HCT116 (cell line): ENCODE measurements at regions not wholly inside any gene's neighbourhood (a gene's known extent, or its start where the extent isn't known, plus 50 kb on each side); places are given as distances from the start of the nearest gene placed in this dataset.

Experiments used
- ATAC-seq: fragments of 200-7000 bp; cut with Tn5 transposase; 2 replicates; pipeline ENCODE4 v1.9.1; 2020; ENCODE audit warnings: mild to moderate bottlenecking, moderate library complexity
- BruUV-seq: library from RNA; stranded (reverse); fragments of 400-500 nt; replicated peaks from 2 replicates; lab custom pipeline; 2021; lab: Mats Ljungman, UMichigan
- CTCF ChIA-PET: fragments of 300-600 bp; sonication (Branson Sonifier 250); formaldehyde crosslinking; loops from one replicate; lab custom pipeline; 2021; ENCODE audit warnings: antibody characterized with exemption; lab: Charles Lee
- POLR2A ChIA-PET: fragments of 300-600, 350-600 bp; sonication (Branson Sonifier 250); formaldehyde crosslinking; loops from one replicate; lab custom pipeline; 2021; ENCODE audit warnings: antibody characterized with exemption; lab: Charles Lee
- RAD21 ChIA-PET, 2 experiments: fragments of 300-600 bp; sonication (Branson Sonifier 250); formaldehyde crosslinking; loops; one replicate each; lab custom pipeline; 2023; ENCODE audit warnings: low total read pairs in 2 of 2; ENCODE audit not compliant: uncharacterized antibody in 2 of 2, unreplicated experiment in 2 of 2, low non-redundant PET in 1 of 2; lab: Charles Lee
- DNase-seq: peaks from one replicate; pipeline ENCODE4 v3.0.0-alpha.2; 2010; ENCODE audit warnings: low read depth, low spot score
- H2AFZ ChIP-seq: fragments of 200-600 bp; shearing (Covaris generic), sonication (generic); 2 replicates; pipeline ENCODE4 v1.6.1; 2017; ENCODE audit warnings: low read depth, mixed run types, mixed read lengths, antibody characterized with exemption, low read length; ENCODE audit not compliant: poor library complexity, severe bottlenecking
- H3K27ac ChIP-seq: 2 replicates; pipeline ENCODE4 v1.5.1; 2012; ENCODE audit warnings: low read depth, low read length
- H3K27me3 ChIP-seq: fragments of 200-600 bp; sonication (generic); 2 replicates; pipeline ENCODE4 v1.6.1; 2016; ENCODE audit warnings: mixed run types, low read length, mixed read lengths; ENCODE audit not compliant: insufficient read depth
- H3K36me3 ChIP-seq, 2 experiments: fragments of 200-500 bp in 1 of 2; fragments of 200-600 bp in 1 of 2; sonication (Bioruptor generic) in 1 of 2; sonication (generic) in 1 of 2; 2 replicates each; pipeline versions ENCODE4 v1.5.1 to v1.6.1; 2014 to 2016; ENCODE audit warnings: low read length in 2 of 2, inconsistent platforms in 1 of 2, mixed read lengths in 1 of 2, mixed run types in 1 of 2; ENCODE audit not compliant: insufficient read depth in 2 of 2, control insufficient read depth in 1 of 2
- H3K4me1 ChIP-seq, 2 experiments: fragments of 200-600 bp in 1 of 2; sonication (generic) in 1 of 2; 2 replicates each; pipeline versions ENCODE4 v1.5.1 to v1.6.1; 2012 to 2017; ENCODE audit warnings: low read length in 2 of 2, inconsistent platforms in 1 of 2, mild to moderate bottlenecking in 1 of 2, mixed read lengths in 1 of 2, mixed run types in 1 of 2, moderate library complexity in 1 of 2; ENCODE audit not compliant: insufficient read depth in 2 of 2, control insufficient read depth in 1 of 2
- H3K4me2 ChIP-seq: fragments of 200-600 bp; sonication (generic); 2 replicates; pipeline ENCODE4 v1.6.1; 2017; ENCODE audit warnings: mixed run types, low read length, mixed read lengths
- H3K4me3 ChIP-seq, 2 experiments: fragments of 200-600 bp in 1 of 2; sonication (generic) in 1 of 2; replicated peaks in 1 of 2; 2 replicates each; pipeline ENCODE4 v1.5.1; 2011 to 2016; ENCODE audit warnings: low read length in 2 of 2, control low read depth in 1 of 2, low read depth in 1 of 2, mild to moderate bottlenecking in 1 of 2, mixed read lengths in 1 of 2, mixed run types in 1 of 2
- H3K79me2 ChIP-seq: fragments of 200-600 bp; sonication (generic); 2 replicates; pipeline ENCODE4 v1.6.1; 2017; ENCODE audit warnings: mild to moderate bottlenecking, mixed run types, low read length, moderate library complexity, mixed read lengths; ENCODE audit not compliant: insufficient read depth
- H3K9ac ChIP-seq: fragments of 200-600 bp; sonication (generic); 2 replicates; pipeline ENCODE4 v1.6.1; 2016; ENCODE audit warnings: low read length, mixed read lengths
- H3K9me2 ChIP-seq: fragments of 200-600 bp; sonication (generic), shearing (Covaris generic); 2 replicates; pipeline ENCODE4 v1.6.1; 2017; ENCODE audit warnings: mixed run types, mild to moderate bottlenecking, moderate library complexity; ENCODE audit not compliant: insufficient read depth
- H3K9me3 ChIP-seq, 2 experiments: fragments of 200-500 bp in 1 of 2; fragments of 200-600 bp in 1 of 2; sonication (Bioruptor generic) in 1 of 2; sonication (generic) in 1 of 2; 2 replicates each; pipeline ENCODE4 v1.6.1; 2014 to 2017; ENCODE audit warnings: low read length in 2 of 2, mixed read lengths in 2 of 2, inconsistent platforms in 1 of 2, low read depth in 1 of 2, mild to moderate bottlenecking in 1 of 2, mixed run types in 1 of 2, moderate library complexity in 1 of 2; ENCODE audit not compliant: control insufficient read depth in 1 of 2, insufficient read depth in 1 of 2
- H4K20me1 ChIP-seq: fragments of 200-600 bp; sonication (generic), shearing (Covaris generic); 2 replicates; pipeline ENCODE4 v1.6.1; 2017; ENCODE audit warnings: mixed run types, mild to moderate bottlenecking, moderate library complexity; ENCODE audit not compliant: insufficient read depth
- CBX3 ChIP-seq: IDR thresholded peaks from 2 replicates; pipeline ENCODE4 v1.6.1; 2012; ENCODE audit warnings: low read depth
- CEBPB ChIP-seq: IDR thresholded peaks from 2 replicates; pipeline ENCODE4 v1.6.1; 2012; ENCODE audit warnings: low read depth
- EGR1 ChIP-seq: IDR thresholded peaks from 2 replicates; pipeline ENCODE4 v1.6.1; 2012; ENCODE audit warnings: low read depth
- ELF1 ChIP-seq: IDR thresholded peaks from 2 replicates; pipeline ENCODE4 v1.6.1; 2012; ENCODE audit warnings: low read depth, borderline replicate concordance
- EZH2phosphoT487 ChIP-seq: fragments of 200-600 bp; IDR thresholded peaks from 2 replicates; pipeline ENCODE4 v1.6.1; 2018; ENCODE audit warnings: antibody characterized with exemption, borderline replicate concordance
- FOSL1 ChIP-seq: IDR thresholded peaks from 2 replicates; pipeline ENCODE4 v1.6.1; 2012; ENCODE audit warnings: low read depth
- JUND ChIP-seq: IDR thresholded peaks from 2 replicates; pipeline ENCODE4 v1.6.1; 2012
- POLR2A ChIP-seq: IDR thresholded peaks from 2 replicates; pipeline ENCODE4 v1.7.0; 2011; ENCODE audit warnings: borderline replicate concordance; ENCODE audit not compliant: insufficient read depth, insufficient read length; ENCODE audit errors: extremely low read depth
- RAD21 ChIP-seq: IDR thresholded peaks from 2 replicates; pipeline ENCODE4 v1.6.1; 2012; ENCODE audit warnings: low read depth, mild to moderate bottlenecking
- SIN3A ChIP-seq: IDR thresholded peaks from 2 replicates; pipeline ENCODE4 v1.6.1; 2012; ENCODE audit warnings: low read depth
- SRF ChIP-seq: IDR thresholded peaks from 2 replicates; pipeline ENCODE4 v1.6.1; 2012; ENCODE audit warnings: low read depth
- TCF7L2 ChIP-seq: IDR thresholded peaks from 2 replicates; pipeline ENCODE4 v1.7.0; 2011; ENCODE audit warnings: borderline replicate concordance, inconsistent platforms; ENCODE audit not compliant: insufficient read depth, insufficient read length; ENCODE audit errors: extremely low read depth
- ZNF274 ChIP-seq: fragments of 200-500 bp; sonication (Bioruptor generic); IDR thresholded peaks from 2 replicates; pipeline ENCODE4 v1.6.1; 2014; ENCODE audit warnings: mild to moderate bottlenecking, low read depth, low read length, inconsistent platforms
- intact Hi-C: fragments of 100-400 bp; cut with micrococcal nuclease; formaldehyde crosslinking; loops from 2 replicates; pipeline ENCODE4 v1.10.0; 2022
- TF ChIP-seq, protein P1 (sequence below): IDR thresholded peaks from 2 replicates; pipeline ENCODE4 v1.6.1; 2012
- TF ChIP-seq, protein P2 (sequence below): IDR thresholded peaks from 2 replicates; pipeline ENCODE4 v1.6.1; 2012
- TF ChIP-seq, protein P3 (sequence below): IDR thresholded peaks from 2 replicates; pipeline ENCODE4 v1.6.1; 2012; ENCODE audit warnings: low read depth

DNA sequence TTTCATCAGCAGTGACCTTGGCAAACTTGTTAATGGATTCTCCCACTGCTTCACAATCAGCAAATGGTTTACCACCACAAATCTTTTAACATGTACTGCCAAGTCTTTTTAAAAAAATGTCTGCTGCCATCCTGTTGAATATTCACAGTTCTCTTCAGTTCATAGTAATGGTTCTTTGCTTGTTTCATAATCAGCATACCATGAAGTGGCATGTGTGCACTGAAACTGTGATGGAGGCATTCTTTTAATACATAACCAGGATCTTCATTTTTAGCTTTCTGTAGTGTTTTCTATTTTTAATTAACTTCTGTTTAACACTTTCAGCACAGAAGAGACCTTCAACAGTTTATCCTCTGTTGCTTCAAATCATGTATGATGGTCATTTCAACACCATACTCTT is 230.1 kb upstream of the ARSJ start:
- no TSS peak for BruUV-seq
- Histone ChIP-seq H3K9ac (no peak overlapping the region), H2AFZ (no peak overlapping the region), H3K9me2 (no peaks in the 10 kb centered on the region; the same call in 1 of the 2 replicates), H3K4me3 (no peak overlapping the region), H3K79me2 (no peaks in the 10 kb centered on the region), H4K20me1 (no peaks in the 10 kb centered on the region; the same call in 1 of the 2 replicates), H3K27me3 (no peaks in the 10 kb centered on the region), H3K4me1 (no peaks in the 10 kb centered on the region), H3K4me2 (no peak overlapping the region), H3K9me3 (no peaks in the 10 kb centered on the region), H3K36me3 (no peaks in the 10 kb centered on the region), H3K27ac (no peak overlapping the region)
- POLR2A ChIA-PET = no interaction called here
- CTCF ChIA-PET = no interaction called here
- DNase-seq (no peak), ATAC-seq (no peak)
- RAD21 ChIA-PET = no interaction called here
- TF ChIP-seq JUND = no peak
- intact Hi-C loops = no loop called here

DNA sequence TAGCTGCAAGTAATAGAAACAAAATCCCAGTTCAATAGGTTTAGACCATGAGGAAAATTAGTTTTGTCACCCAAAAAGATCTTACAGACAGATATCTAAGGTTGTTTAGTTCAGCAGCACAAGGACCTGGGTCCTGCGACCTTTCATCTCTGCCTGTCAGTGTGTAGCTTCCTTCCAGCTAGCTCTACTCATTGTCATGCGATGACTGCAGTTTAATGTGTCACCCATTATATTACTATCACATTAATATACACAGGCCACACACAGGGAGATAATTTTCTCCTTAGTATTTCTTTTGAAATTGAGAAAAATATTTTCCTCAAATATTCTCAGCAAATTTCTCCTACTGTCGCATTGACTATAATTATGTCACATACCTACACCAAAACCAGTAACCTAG is 232.1 kb upstream of the ARSJ start:
- H3K36me3 ChIP-seq = no peaks in the 10 kb centered on the region
- no peaks in the 10 kb centered on the region for H3K27me3 ChIP-seq
- no peaks in the 10 kb centered on the region for H3K9me3 ChIP-seq
- no peak overlapping the region for H3K4me2 ChIP-seq
- RAD21 ChIA-PET = no interaction called here
- H3K4me3 ChIP-seq = no peak overlapping the region
- CTCF ChIA-PET = no interaction called here
- POLR2A ChIA-PET = no interaction called here
- H3K79me2 ChIP-seq = no peaks in the 10 kb centered on the region
- no TSS peak for BruUV-seq
- intact Hi-C loops = no loop called here
- H3K27ac ChIP-seq = no peak overlapping the region
- no peaks in the 10 kb centered on the region; the same call in 1 of the 2 replicates for H3K9me2 ChIP-seq
- TF ChIP-seq, protein P1, sequence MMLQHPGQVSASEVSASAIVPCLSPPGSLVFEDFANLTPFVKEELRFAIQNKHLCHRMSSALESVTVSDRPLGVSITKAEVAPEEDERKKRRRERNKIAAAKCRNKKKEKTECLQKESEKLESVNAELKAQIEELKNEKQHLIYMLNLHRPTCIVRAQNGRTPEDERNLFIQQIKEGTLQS = no peak
- TF ChIP-seq SIN3A (no peak), POLR2A (no peak), EZH2phosphoT487 (no peak), EGR1 (no peak), SRF (no peak), ZNF274 (no peak), CBX3 (no peak), RAD21 (no peak), ELF1 (no peak), CEBPB (no peak), TCF7L2 (no peak), FOSL1 (no peak)
- TF ChIP-seq, protein P2, sequence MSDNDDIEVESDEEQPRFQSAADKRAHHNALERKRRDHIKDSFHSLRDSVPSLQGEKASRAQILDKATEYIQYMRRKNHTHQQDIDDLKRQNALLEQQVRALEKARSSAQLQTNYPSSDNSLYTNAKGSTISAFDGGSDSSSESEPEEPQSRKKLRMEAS = no peak
- TF ChIP-seq, protein P3, sequence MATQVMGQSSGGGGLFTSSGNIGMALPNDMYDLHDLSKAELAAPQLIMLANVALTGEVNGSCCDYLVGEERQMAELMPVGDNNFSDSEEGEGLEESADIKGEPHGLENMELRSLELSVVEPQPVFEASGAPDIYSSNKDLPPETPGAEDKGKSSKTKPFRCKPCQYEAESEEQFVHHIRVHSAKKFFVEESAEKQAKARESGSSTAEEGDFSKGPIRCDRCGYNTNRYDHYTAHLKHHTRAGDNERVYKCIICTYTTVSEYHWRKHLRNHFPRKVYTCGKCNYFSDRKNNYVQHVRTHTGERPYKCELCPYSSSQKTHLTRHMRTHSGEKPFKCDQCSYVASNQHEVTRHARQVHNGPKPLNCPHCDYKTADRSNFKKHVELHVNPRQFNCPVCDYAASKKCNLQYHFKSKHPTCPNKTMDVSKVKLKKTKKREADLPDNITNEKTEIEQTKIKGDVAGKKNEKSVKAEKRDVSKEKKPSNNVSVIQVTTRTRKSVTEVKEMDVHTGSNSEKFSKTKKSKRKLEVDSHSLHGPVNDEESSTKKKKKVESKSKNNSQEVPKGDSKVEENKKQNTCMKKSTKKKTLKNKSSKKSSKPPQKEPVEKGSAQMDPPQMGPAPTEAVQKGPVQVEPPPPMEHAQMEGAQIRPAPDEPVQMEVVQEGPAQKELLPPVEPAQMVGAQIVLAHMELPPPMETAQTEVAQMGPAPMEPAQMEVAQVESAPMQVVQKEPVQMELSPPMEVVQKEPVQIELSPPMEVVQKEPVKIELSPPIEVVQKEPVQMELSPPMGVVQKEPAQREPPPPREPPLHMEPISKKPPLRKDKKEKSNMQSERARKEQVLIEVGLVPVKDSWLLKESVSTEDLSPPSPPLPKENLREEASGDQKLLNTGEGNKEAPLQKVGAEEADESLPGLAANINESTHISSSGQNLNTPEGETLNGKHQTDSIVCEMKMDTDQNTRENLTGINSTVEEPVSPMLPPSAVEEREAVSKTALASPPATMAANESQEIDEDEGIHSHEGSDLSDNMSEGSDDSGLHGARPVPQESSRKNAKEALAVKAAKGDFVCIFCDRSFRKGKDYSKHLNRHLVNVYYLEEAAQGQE = no peak
- no peak for DNase-seq
- no peak overlapping the region for H3K9ac ChIP-seq
- no peaks in the 10 kb centered on the region for H3K4me1 ChIP-seq
- no peak overlapping the region for H2AFZ ChIP-seq
- ATAC-seq = no peak
- H4K20me1 ChIP-seq = no peaks in the 10 kb centered on the region
